GM18502 (cell line): ENCODE measurements at regions not wholly inside any gene's neighbourhood (a gene's known extent, or its start where the extent isn't known, plus 50 kb on each side); places are given as distances from the start of the nearest gene placed in this dataset.

Source experiments
- ATAC-seq: cut with Tn5 transposase; IDR thresholded peaks from one replicate; pipeline ENCODE4 v1.9.1; 2021; ENCODE audit warnings: mild to moderate bottlenecking; ENCODE audit not compliant: unreplicated experiment, poor library complexity

- ATAC-seq = no peak
These were observed 61.8 kb upstream of the SLC30A5 start for GRCh38 chr5:69032009-69032408.

- no peak for ATAC-seq
These were observed 60.1 kb upstream of the SLC30A5 start for GRCh38 chr5:69033690-69034089.

- ATAC-seq = no peak
These were observed 58.9 kb upstream of the SLC30A5 start for GRCh38 chr5:69034898-69035297.

GRCh38 chr5:69035665-69036064, 58.1 kb upstream of the SLC30A5 start:
- ATAC-seq = no peak

GRCh38 chr5:69038539-69038938, 55.3 kb upstream of the SLC30A5 start:
- ATAC-seq = no peak

- no peak for ATAC-seq
These were observed 54.0 kb upstream of the SLC30A5 start for GRCh38 chr5:69039829-69040228.

GRCh38 chr5:69042500-69042899, 51.3 kb upstream of the SLC30A5 start:
- peak; percentile 26 for ATAC-seq

- ATAC-seq = peak; percentile 98
These were observed 50.7 kb upstream of the SLC30A5 start for GRCh38 chr5:69042915-69043654.

GRCh38 chr5:69043655-69043996, 50.2 kb upstream of the SLC30A5 start:
- no peak for ATAC-seq
